GM19324 (cell line): ENCODE measurements at regions not wholly inside any gene's neighbourhood (a gene's known extent, or its start where the extent isn't known, plus 50 kb on each side); places are given as distances from the start of the nearest gene placed in this dataset.

Experiments
- ATAC-seq: cut with Tn5 transposase; IDR thresholded peaks from one replicate; pipeline ENCODE4 v1.9.1; 2021; ENCODE audit warnings: mild to moderate bottlenecking, moderate library complexity; ENCODE audit not compliant: unreplicated experiment, low FRiP score

GRCh38 chr13:84439108-84439507 is 556.8 kb upstream of the SLITRK1 start:
- ATAC-seq: no peak

- no peak for ATAC-seq
Measured at GRCh38 chr13:84433024-84433423, 550.8 kb upstream of the SLITRK1 start.

- no peak for ATAC-seq
Measured at GRCh38 chr13:84431646-84432045, 549.4 kb upstream of the SLITRK1 start.

- ATAC-seq: no peak
Measured at GRCh38 chr13:84430446-84430845, 548.2 kb upstream of the SLITRK1 start.

GRCh38 chr13:84430015-84430414 is 547.7 kb upstream of the SLITRK1 start:
- no peak for ATAC-seq

- no peak for ATAC-seq
Measured at GRCh38 chr13:84418041-84418440, 535.8 kb upstream of the SLITRK1 start.

- no peak for ATAC-seq
Measured at GRCh38 chr13:84417416-84417815, 535.1 kb upstream of the SLITRK1 start.

GRCh38 chr13:84413016-84413415 is 530.7 kb upstream of the SLITRK1 start:
- ATAC-seq: no peak

- ATAC-seq: no peak
Measured at GRCh38 chr13:84405286-84405685, 523.0 kb upstream of the SLITRK1 start.

GRCh38 chr13:84400706-84401105 is 518.4 kb upstream of the SLITRK1 start:
- ATAC-seq: no peak

- no peak for ATAC-seq
Measured at GRCh38 chr13:84399320-84400085, 517.2 kb upstream of the SLITRK1 start.

- ATAC-seq: no peak
Measured at GRCh38 chr13:84393981-84394625, 511.8 kb upstream of the SLITRK1 start.

GRCh38 chr13:84380866-84381265 is 498.6 kb upstream of the SLITRK1 start:
- no peak for ATAC-seq

GRCh38 chr13:84377106-84377505 is 494.8 kb upstream of the SLITRK1 start:
- no peak for ATAC-seq

- no peak for ATAC-seq
Measured at GRCh38 chr13:84366506-84366905, 484.2 kb upstream of the SLITRK1 start.

- ATAC-seq: no peak
Measured at GRCh38 chr13:84362777-84363176, 480.5 kb upstream of the SLITRK1 start.

GRCh38 chr13:84360822-84361221 is 478.5 kb upstream of the SLITRK1 start:
- ATAC-seq: no peak

- no peak for ATAC-seq
Measured at GRCh38 chr13:84358601-84359000, 476.3 kb upstream of the SLITRK1 start.

- ATAC-seq: no peak
Measured at GRCh38 chr13:84352946-84353345, 470.7 kb upstream of the SLITRK1 start.

GRCh38 chr13:84339456-84339855 is 457.2 kb upstream of the SLITRK1 start:
- no peak for ATAC-seq

- no peak for ATAC-seq
Measured at GRCh38 chr13:84332346-84332745, 450.1 kb upstream of the SLITRK1 start.

GRCh38 chr13:84315527-84315926 is 433.3 kb upstream of the SLITRK1 start:
- ATAC-seq: no peak
